Heart left ventricle (tissue), 16 donors: ENCODE measurements at regions not wholly inside any gene's neighbourhood (a gene's known extent, or its start where the extent isn't known, plus 50 kb on each side); places are given as distances from the start of the nearest gene placed in this dataset.

Source experiments
- ATAC-seq, 4 donors: fragments of 200-7000 bp; cut with Tn5 transposase; one replicate each; pipeline ENCODE4 v1.9.1; 2020 to 2022; ENCODE audit warnings: moderate library complexity in 4 of 4, mild to moderate bottlenecking in 3 of 4, moderate number of reproducible peaks in 1 of 4
- DNase-seq, 5 donors: peaks; one replicate each; pipeline ENCODE4 v3.0.0-alpha.2; 2020
- H3K27ac ChIP-seq, 12 donors: fragments of 200-600 bp; sonication (generic) in 4 of 12; one replicate each; pipeline versions ENCODE4 v1.5.0 to v1.8.0; 2016 to 2022; ENCODE audit warnings: mild to moderate bottlenecking in 2 of 12
- H3K27me3 ChIP-seq, 9 donors: fragments of 200-600 bp; sonication (generic) in 2 of 9; one replicate each; pipeline versions ENCODE4 v1.5.1 to v1.8.0; 2016 to 2022; ENCODE audit warnings: mild to moderate bottlenecking in 3 of 9
- H3K36me3 ChIP-seq, 9 donors: fragments of 200-600 bp; sonication (generic) in 2 of 9; one replicate each; pipeline versions ENCODE4 v1.5.0 to v1.8.0; 2018 to 2022; ENCODE audit warnings: mild to moderate bottlenecking in 2 of 9
- H3K4me1 ChIP-seq, 12 donors: fragments of 200-600 bp; sonication (generic) in 4 of 12; one replicate each; pipeline versions ENCODE4 v1.5.0 to v1.8.0; 2016 to 2022; ENCODE audit warnings: mild to moderate bottlenecking in 3 of 12
- H3K4me3 ChIP-seq, 12 donors: fragments of 200-600 bp; sonication (generic) in 4 of 12; one replicate each; pipeline versions ENCODE4 v1.5.0 to v1.8.0; 2017 to 2022; ENCODE audit warnings: mild to moderate bottlenecking in 9 of 12, moderate library complexity in 4 of 12
- H3K9me3 ChIP-seq, 12 donors: fragments of 200-600 bp; sonication (generic) in 4 of 12; one replicate each; pipeline versions ENCODE4 v1.5.0 to v1.8.0; 2016 to 2022; ENCODE audit warnings: mild to moderate bottlenecking in 1 of 12
- POLR2A ChIP-seq, 2 donors: fragments of 450-650 bp; IDR thresholded peaks; one replicate each; pipeline ENCODE4 v1.6.1; 2017; ENCODE audit warnings: antibody characterized with exemption in 2 of 2, mild to moderate bottlenecking in 2 of 2, moderate library complexity in 2 of 2
- WGBS, 4 donors: extraction: QIAGEN DNeasy Blood & Tissue Kit in 2 of 4; methylation state at CpG; one replicate each; pipeline versions ENCODE4 v1.1.5 to v1.1.7; 2013 to 2018; 5-methylcytosine and 5-hydroxymethylcytosine counted together
- intact Hi-C, 10 donors: fragments of 100-400 bp; cut with DNase I; formaldehyde crosslinking; loops; one replicate each; pipeline versions ENCODE4 v1.11.1 to v1.14.2; 2022
- TF ChIP-seq, protein P1 (sequence below), 12 donors: fragments of 200-600 bp; sonication (generic) in 4 of 12; IDR thresholded peaks; one replicate each; pipeline versions ENCODE4 v1.5.0 to v1.8.0; 2018 to 2022; ENCODE audit warnings: antibody characterized with exemption in 12 of 12, mild to moderate bottlenecking in 5 of 12
- donor health status: ischemic (EF 13 %, LVEDD 7.1; RV severe dilation, severe dysfunction).
- donor health status: healthy with polysubstance abuse.
- donor health status: DM: no; HTN: yes; CAD: no.
- donor health status: DM: no; HTN: no; CAD: no.
- donor health status: ischemic (EF 25% LVEDD 6.9; RV normal size, moderate dysfunction).
- donor health status: ischemic (EF 25% LVEDD 5.7; RV mildly dilated, moderate dysfunction).
- donor health status: healthy.
- donor health status: DM: yes; HTN: yes; CAD: no.
- donor health status: ischemic (EF 35%, LVEDD 5.7; RV mildly dilated, moderate dysfunction).
- donor health status: nonischemic (EF 11% LVEDD 7.7; RV severe dilation, severe dysfunction).
- donor health status: DM: yes; HTN: yes; CAD: no.
- donor health status: PGD.
- donor health status: ischemic (EF 29% LVEDD 5.4; RV normal size, mild dysfunction).
- donor health status: nonischemic (EF 23%, LVEDD 6.1; RV moderate dilation, normal function).

DNA sequence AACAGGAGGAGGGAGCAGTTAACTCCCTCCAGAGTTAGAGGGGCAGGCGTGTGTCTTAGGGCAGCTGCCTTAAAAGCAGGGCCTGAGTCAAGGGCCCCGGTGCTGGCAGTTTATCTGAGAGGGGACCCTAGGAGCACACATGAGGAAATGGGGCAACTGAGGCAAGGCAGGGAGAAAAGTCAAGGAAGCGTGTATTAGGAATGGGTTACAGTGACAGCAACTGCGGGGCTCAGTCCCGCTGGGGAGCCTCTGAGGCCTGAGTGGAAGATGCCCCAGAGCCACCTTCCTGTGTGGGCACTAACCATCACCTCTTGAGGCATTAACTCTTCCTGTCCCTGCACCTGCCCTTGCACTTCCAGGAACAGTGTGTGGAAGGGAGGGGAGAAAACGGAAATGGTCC, 276.3 kb downstream of the MATN1 start:
- DNase-seq (no peak), ATAC-seq (no peak)
- Histone ChIP-seq H3K9me3 (peaks cover 0 to 7% (median 0%) of the 10 kb centered on the region in 12 donors), H3K27ac (no peak overlapping the region), H3K4me1 (no peaks in the 10 kb centered on the region), H3K36me3 (no peaks in the 10 kb centered on the region), H3K4me3 (no peak overlapping the region), H3K27me3 (no peaks in the 10 kb centered on the region)
- no peak for TF ChIP-seq POLR2A (IDR thresholded peaks at IDR 0.05)
- TF ChIP-seq, protein P1, sequence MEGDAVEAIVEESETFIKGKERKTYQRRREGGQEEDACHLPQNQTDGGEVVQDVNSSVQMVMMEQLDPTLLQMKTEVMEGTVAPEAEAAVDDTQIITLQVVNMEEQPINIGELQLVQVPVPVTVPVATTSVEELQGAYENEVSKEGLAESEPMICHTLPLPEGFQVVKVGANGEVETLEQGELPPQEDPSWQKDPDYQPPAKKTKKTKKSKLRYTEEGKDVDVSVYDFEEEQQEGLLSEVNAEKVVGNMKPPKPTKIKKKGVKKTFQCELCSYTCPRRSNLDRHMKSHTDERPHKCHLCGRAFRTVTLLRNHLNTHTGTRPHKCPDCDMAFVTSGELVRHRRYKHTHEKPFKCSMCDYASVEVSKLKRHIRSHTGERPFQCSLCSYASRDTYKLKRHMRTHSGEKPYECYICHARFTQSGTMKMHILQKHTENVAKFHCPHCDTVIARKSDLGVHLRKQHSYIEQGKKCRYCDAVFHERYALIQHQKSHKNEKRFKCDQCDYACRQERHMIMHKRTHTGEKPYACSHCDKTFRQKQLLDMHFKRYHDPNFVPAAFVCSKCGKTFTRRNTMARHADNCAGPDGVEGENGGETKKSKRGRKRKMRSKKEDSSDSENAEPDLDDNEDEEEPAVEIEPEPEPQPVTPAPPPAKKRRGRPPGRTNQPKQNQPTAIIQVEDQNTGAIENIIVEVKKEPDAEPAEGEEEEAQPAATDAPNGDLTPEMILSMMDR (IDR thresholded peaks at IDR 0.05): no peak
- 51 to 83% (median 59%) methylated on average over 6 of the region's 6 CpGs for WGBS, 4 donors
- intact Hi-C loops: no loop called here

GRCh38 chr1:30446508-30446907, 276.9 kb downstream of the MATN1 start:
- no peak for ATAC-seq
- DNase-seq: peak in 1 of 5 donors; percentile 22
- 44 to 59% (median 52%) methylated on average over 9 of the region's 9 CpGs for WGBS, 4 donors
- Histone ChIP-seq H3K27ac (no peak overlapping the region), H3K4me3 (no peak overlapping the region), H3K4me1 (no peaks in the 10 kb centered on the region), H3K36me3 (no peaks in the 10 kb centered on the region), H3K27me3 (no peaks in the 10 kb centered on the region), H3K9me3 (peaks cover 0 to 7% (median 0%) of the 10 kb centered on the region in 12 donors)
- TF ChIP-seq, protein P1 (IDR thresholded peaks at IDR 0.05): no peak
- no peak for TF ChIP-seq POLR2A (IDR thresholded peaks at IDR 0.05)
- intact Hi-C loops: no loop called here

DNA sequence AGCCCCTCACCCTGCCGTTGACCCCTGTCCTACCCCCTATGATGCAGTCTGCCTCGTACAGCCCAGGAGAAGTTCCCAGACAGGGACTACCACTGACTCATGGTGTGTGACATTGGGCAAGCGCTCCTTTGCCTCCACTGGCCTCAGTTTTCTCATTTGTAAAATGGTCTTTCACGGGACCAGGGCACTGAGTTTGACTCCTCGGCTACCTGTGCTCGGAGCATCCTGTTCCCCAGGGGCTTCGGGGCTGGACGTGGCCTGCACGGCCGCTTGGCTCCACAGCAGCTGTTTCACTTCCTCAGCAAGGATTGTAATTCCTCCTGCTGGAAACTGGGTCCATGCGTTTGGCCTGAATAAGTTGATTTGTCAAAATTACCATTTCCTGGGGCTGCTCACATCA, 277.3 kb downstream of the MATN1 start:
- 57 to 74% (median 63%) methylated on average over 11 of the region's 11 CpGs for WGBS, 4 donors
- Histone ChIP-seq H3K9me3 (peaks cover 0 to 7% (median 0%) of the 10 kb centered on the region in 12 donors), H3K4me3 (no peak overlapping the region), H3K27ac (no peak overlapping the region), H3K36me3 (no peaks in the 10 kb centered on the region), H3K27me3 (no peaks in the 10 kb centered on the region), H3K4me1 (no peaks in the 10 kb centered on the region)
- intact Hi-C loops: no loop called here
- TF ChIP-seq, protein P1 (IDR thresholded peaks at IDR 0.05): no peak
- TF ChIP-seq POLR2A (IDR thresholded peaks at IDR 0.05): no peak
- no peak for ATAC-seq
- DNase-seq: peak in 1 of 5 donors; percentile 23

DNA sequence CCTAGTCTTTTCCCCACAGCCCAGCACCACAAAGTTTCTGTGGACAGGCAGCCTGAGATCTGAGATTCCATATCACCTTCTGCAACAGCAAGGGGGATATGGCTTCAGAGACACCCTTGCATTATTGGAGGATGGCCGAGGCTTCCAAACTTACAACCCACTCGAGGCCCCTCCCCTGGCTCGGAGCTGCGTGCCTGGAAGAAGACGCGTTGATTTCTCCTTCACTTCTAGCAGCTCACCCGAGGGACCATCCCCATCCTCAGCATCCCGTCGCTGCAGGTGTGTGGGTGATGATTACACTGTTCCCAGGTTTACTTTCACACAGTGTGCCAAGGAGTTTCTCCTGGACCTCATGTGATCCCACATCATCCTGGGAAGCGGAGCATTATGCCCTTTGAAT, 277.9 kb downstream of the MATN1 start:
- H3K4me3 ChIP-seq: no peak overlapping the region
- H3K36me3 ChIP-seq: no peaks in the 10 kb centered on the region
- TF ChIP-seq, protein P1 (IDR thresholded peaks at IDR 0.05): no peak
- TF ChIP-seq POLR2A (IDR thresholded peaks at IDR 0.05): no peak
- H3K27me3 ChIP-seq: no peaks in the 10 kb centered on the region
- intact Hi-C loops: no loop called here
- peaks cover 0 to 7% (median 0%) of the 10 kb centered on the region in 12 donors for H3K9me3 ChIP-seq
- no peaks in the 10 kb centered on the region for H3K4me1 ChIP-seq
- WGBS, 4 donors: 62 to 76% (median 66%) methylated on average over 10 of the region's 10 CpGs
- no peak overlapping the region for H3K27ac ChIP-seq
- DNase-seq (peak in 1 of 5 donors; percentile 40), ATAC-seq (no peak)
